SK-N-SH treated with all-trans-retinoic acid at 6 μM for 48 hours (cell line): ENCODE measurements at regions not wholly inside any gene's neighbourhood (a gene's known extent, or its start where the extent isn't known, plus 50 kb on each side); places are given as distances from the start of the nearest gene placed in this dataset.

Experiments
- ATAC-seq: fragments of 200-7000 bp; cut with Tn5 transposase; 3 replicates; pipeline ENCODE4 v1.9.1; 2020; ENCODE audit warnings: mild to moderate bottlenecking, moderate library complexity
- ARNTL ChIP-seq: fragments of 450-650 bp; formaldehyde crosslinking; IDR thresholded peaks from 2 replicates; pipeline ENCODE4 v1.5.0; 2020; ENCODE audit warnings: low read depth, mild to moderate bottlenecking, moderate library complexity, borderline replicate concordance
- BACH2 ChIP-seq: fragments of 250-450 bp; sonication (Bioruptor Pico); IDR thresholded peaks from 2 replicates; pipeline ENCODE4 v1.9.0; 2021; ENCODE audit warnings: mild to moderate bottlenecking, borderline replicate concordance
- CREB5 ChIP-seq: fragments of 250-450 bp; sonication (Bioruptor Pico); IDR thresholded peaks from 2 replicates; pipeline ENCODE4 v1.5.1; 2020; ENCODE audit warnings: low read depth, mild to moderate bottlenecking, moderate library complexity
- CSDC2 ChIP-seq: fragments of 250-450 bp; sonication (Bioruptor Pico); IDR thresholded peaks from 2 replicates; pipeline ENCODE4 v1.5.0; 2020; ENCODE audit warnings: mild to moderate bottlenecking, moderate library complexity
- ESRRG ChIP-seq: fragments of 250-450 bp; sonication (Bioruptor Pico); IDR thresholded peaks from 2 replicates; pipeline ENCODE4 v1.6.1; 2021; ENCODE audit warnings: mild to moderate bottlenecking
- GLIS3 ChIP-seq: fragments of 250-450 bp; sonication (Bioruptor Pico); IDR thresholded peaks from 2 replicates; pipeline ENCODE4 v1.5.0; 2020; ENCODE audit warnings: mild to moderate bottlenecking, moderate library complexity
- ISL1 ChIP-seq: fragments of 250-450 bp; sonication (Bioruptor Pico); IDR thresholded peaks from 2 replicates; pipeline ENCODE4 v2.1.2; 2022; ENCODE audit warnings: mild to moderate bottlenecking, moderate library complexity
- OSR1 ChIP-seq: fragments of 250-450 bp; sonication (Bioruptor Pico); IDR thresholded peaks from 2 replicates; pipeline ENCODE4 v1.8.0; 2022; ENCODE audit warnings: moderate library complexity, mild to moderate bottlenecking, inconsistent platforms
- PATZ1 ChIP-seq: fragments of 250-450 bp; sonication (Bioruptor Pico); IDR thresholded peaks from 2 replicates; pipeline ENCODE4 v1.8.0; 2020; ENCODE audit warnings: mild to moderate bottlenecking, moderate library complexity, borderline replicate concordance
- POU6F1 ChIP-seq: fragments of 250-450 bp; sonication (Bioruptor Pico); IDR thresholded peaks from 2 replicates; pipeline ENCODE4 v1.8.0; 2021; ENCODE audit warnings: low read depth, mild to moderate bottlenecking, moderate library complexity, borderline replicate concordance
- PPARA ChIP-seq: fragments of 250-450 bp; sonication (Bioruptor Pico); IDR thresholded peaks from 2 replicates; pipeline ENCODE4 v1.5.0; 2020; ENCODE audit warnings: mild to moderate bottlenecking, borderline replicate concordance
- RARB ChIP-seq: fragments of 250-450 bp; sonication (Bioruptor Pico); IDR thresholded peaks from 2 replicates; pipeline ENCODE4 v1.8.0; 2021; ENCODE audit warnings: mild to moderate bottlenecking, moderate library complexity
- SNAI2 ChIP-seq: fragments of 250-450 bp; sonication (Bioruptor Pico); IDR thresholded peaks from 2 replicates; pipeline ENCODE4 v1.5.0; 2020; ENCODE audit warnings: mild to moderate bottlenecking, moderate library complexity
- TCF4 ChIP-seq: fragments of 250-450 bp; sonication (Bioruptor Pico); IDR thresholded peaks from 2 replicates; pipeline ENCODE4 v1.8.0; 2021; ENCODE audit warnings: mild to moderate bottlenecking, moderate library complexity, borderline replicate concordance
- ZC3H10 ChIP-seq: fragments of 250-450 bp; sonication (Bioruptor Pico); IDR thresholded peaks from 2 replicates; pipeline ENCODE4 v1.5.1; 2021; ENCODE audit warnings: mild to moderate bottlenecking, moderate library complexity
- ZFP30 ChIP-seq: fragments of 450-650 bp; formaldehyde crosslinking; IDR thresholded peaks from 2 replicates; pipeline ENCODE4 v1.5.0; 2022; ENCODE audit warnings: mild to moderate bottlenecking, moderate library complexity
- ZNF70 ChIP-seq: fragments of 450-650 bp; formaldehyde crosslinking; IDR thresholded peaks from 2 replicates; pipeline ENCODE4 v1.5.0; 2020; ENCODE audit warnings: mild to moderate bottlenecking, moderate library complexity
- ZNF8 ChIP-seq: fragments of 450-650 bp; formaldehyde crosslinking; IDR thresholded peaks from 2 replicates; pipeline ENCODE4 v1.5.0; 2020; ENCODE audit warnings: mild to moderate bottlenecking, moderate library complexity
- TF ChIP-seq, protein P1 (sequence below): fragments of 250-450 bp; sonication (Bioruptor Pico); IDR thresholded peaks from 2 replicates; pipeline ENCODE4 v1.5.0; 2020; ENCODE audit warnings: mild to moderate bottlenecking, moderate library complexity

GRCh38 chr4:184306470-184306869 is 88.8 kb upstream of the ENPP6 start (continued):
- TF ChIP-seq PATZ1 (CRISPR knock-in tag) = no peak
- no peak for TF ChIP-seq ZC3H10 (CRISPR knock-in tag)
- no peak for TF ChIP-seq OSR1 (CRISPR knock-in tag)
- TF ChIP-seq ESRRG (CRISPR knock-in tag) = no peak
- no peak for TF ChIP-seq RARB (CRISPR knock-in tag)

DNA sequence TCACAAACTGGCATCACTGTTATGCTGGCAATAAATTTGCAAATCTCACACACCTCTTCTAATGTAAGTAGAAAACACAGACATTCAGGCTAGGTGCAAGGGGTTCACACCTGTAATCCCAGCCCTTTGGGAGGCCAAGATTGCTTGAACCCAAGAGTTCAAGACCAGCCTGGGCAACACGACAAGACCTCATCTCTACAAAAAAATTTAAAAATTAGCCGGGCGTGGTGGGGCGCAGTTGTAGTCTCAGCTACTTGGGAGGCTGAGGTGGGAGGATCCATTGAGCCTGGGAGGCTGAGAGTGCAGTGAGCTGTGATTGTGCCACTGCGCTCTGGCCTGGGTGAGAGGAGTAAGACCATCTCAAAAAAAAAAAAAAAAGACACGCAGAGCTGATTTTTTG is 83.1 kb upstream of the ENPP6 start:
- no peak for ATAC-seq
- TF ChIP-seq ESRRG (CRISPR knock-in tag) (no peak), ISL1 (CRISPR knock-in tag) (no peak), TCF4 (CRISPR knock-in tag) (no peak), BACH2 (no peak)
- TF ChIP-seq, protein P1, sequence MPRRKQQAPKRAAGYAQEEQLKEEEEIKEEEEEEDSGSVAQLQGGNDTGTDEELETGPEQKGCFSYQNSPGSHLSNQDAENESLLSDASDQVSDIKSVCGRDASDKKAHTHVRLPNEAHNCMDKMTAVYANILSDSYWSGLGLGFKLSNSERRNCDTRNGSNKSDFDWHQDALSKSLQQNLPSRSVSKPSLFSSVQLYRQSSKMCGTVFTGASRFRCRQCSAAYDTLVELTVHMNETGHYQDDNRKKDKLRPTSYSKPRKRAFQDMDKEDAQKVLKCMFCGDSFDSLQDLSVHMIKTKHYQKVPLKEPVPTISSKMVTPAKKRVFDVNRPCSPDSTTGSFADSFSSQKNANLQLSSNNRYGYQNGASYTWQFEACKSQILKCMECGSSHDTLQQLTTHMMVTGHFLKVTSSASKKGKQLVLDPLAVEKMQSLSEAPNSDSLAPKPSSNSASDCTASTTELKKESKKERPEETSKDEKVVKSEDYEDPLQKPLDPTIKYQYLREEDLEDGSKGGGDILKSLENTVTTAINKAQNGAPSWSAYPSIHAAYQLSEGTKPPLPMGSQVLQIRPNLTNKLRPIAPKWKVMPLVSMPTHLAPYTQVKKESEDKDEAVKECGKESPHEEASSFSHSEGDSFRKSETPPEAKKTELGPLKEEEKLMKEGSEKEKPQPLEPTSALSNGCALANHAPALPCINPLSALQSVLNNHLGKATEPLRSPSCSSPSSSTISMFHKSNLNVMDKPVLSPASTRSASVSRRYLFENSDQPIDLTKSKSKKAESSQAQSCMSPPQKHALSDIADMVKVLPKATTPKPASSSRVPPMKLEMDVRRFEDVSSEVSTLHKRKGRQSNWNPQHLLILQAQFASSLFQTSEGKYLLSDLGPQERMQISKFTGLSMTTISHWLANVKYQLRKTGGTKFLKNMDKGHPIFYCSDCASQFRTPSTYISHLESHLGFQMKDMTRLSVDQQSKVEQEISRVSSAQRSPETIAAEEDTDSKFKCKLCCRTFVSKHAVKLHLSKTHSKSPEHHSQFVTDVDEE (CRISPR knock-in tag) = no peak

DNA sequence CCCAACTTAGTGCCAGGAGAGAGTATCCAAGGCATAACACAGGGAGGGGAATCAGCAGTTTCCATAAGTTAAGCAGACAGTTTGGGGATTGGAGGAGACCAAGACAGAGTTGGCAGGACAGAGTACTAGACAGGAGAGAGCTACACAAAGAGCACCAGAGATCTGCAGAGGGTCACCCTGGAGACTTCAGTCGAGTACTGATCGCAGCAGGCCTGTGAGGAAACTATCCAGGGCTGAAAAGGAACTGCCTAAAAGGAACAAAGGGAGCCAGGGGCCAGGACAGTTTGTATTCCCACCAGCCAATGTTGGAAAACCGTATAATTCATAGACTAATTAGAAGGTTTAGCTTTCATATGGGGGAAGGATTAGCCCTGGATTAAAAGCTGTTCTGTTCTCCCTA is 80.6 kb upstream of the ENPP6 start:
- no peak for ATAC-seq
- TF ChIP-seq CREB5 (CRISPR knock-in tag) (no peak), ZNF70 (peak; percentile 47; the same call in 1 of the 2 replicates), ARNTL (CRISPR knock-in tag) (no peak), OSR1 (CRISPR knock-in tag) (no peak), TCF4 (CRISPR knock-in tag) (no peak)

- no peak for TF ChIP-seq CREB5 (CRISPR knock-in tag)
- no peak for TF ChIP-seq ISL1 (CRISPR knock-in tag)
- no peak for TF ChIP-seq RARB (CRISPR knock-in tag)
- TF ChIP-seq GLIS3 (CRISPR knock-in tag) = no peak
- no peak for TF ChIP-seq ZNF8
- TF ChIP-seq SNAI2 (CRISPR knock-in tag) = no peak
- TF ChIP-seq ZC3H10 (CRISPR knock-in tag) = no peak
- no peak for TF ChIP-seq ESRRG (CRISPR knock-in tag)
- no peak for TF ChIP-seq OSR1 (CRISPR knock-in tag)
- TF ChIP-seq TCF4 (CRISPR knock-in tag) = no peak
- TF ChIP-seq ZFP30 (CRISPR knock-in tag) = no peak
- TF ChIP-seq BACH2 = no peak
- no peak for TF ChIP-seq PPARA
- TF ChIP-seq ARNTL (CRISPR knock-in tag) = no peak
- no peak for TF ChIP-seq PATZ1 (CRISPR knock-in tag)
- TF ChIP-seq POU6F1 = no peak
- no peak for TF ChIP-seq CSDC2
- TF ChIP-seq, all 23 proteins: peak for 0
These were observed 77.5 kb upstream of the ENPP6 start for GRCh38 chr4:184295206-184295605.

More at GRCh38 chr4:184295206-184295605, 77.5 kb upstream of the ENPP6 start:
- no peak for ATAC-seq
